Stomach smooth muscle (tissue), 2 donors: ENCODE measurements at regions not wholly inside any gene's neighbourhood (a gene's known extent, or its start where the extent isn't known, plus 50 kb on each side); places are given as distances from the start of the nearest gene placed in this dataset.

Source experiments
- H3K27ac ChIP-seq: one replicate; pipeline ENCODE4 v1.7.0; 2013; ENCODE audit warnings: mild to moderate bottlenecking, low read length, inconsistent platforms
- H3K27me3 ChIP-seq, 2 donors: one replicate each; pipeline ENCODE4 v1.7.0; 2013; ENCODE audit warnings: low read length in 2 of 2; ENCODE audit not compliant: insufficient read depth in 2 of 2, control insufficient read depth in 1 of 2
- H3K36me3 ChIP-seq, 2 donors: one replicate each; pipeline ENCODE4 v1.7.0; 2013; ENCODE audit warnings: low read length in 2 of 2; ENCODE audit not compliant: control insufficient read depth in 2 of 2, insufficient read depth in 2 of 2
- H3K4me1 ChIP-seq: one replicate; pipeline ENCODE4 v1.7.0; 2013; ENCODE audit warnings: low read length; ENCODE audit not compliant: control insufficient read depth, insufficient read depth
- H3K4me3 ChIP-seq, 2 donors: one replicate each; pipeline ENCODE4 v1.7.0; 2013; ENCODE audit warnings: low read length in 2 of 2
- H3K9ac ChIP-seq, 2 donors: one replicate each; pipeline ENCODE4 v1.7.0; 2013; ENCODE audit warnings: low read length in 2 of 2, mild to moderate bottlenecking in 1 of 2
- H3K9me3 ChIP-seq, 2 donors: one replicate each; pipeline ENCODE4 v1.7.0; 2013; ENCODE audit warnings: low read length in 2 of 2; ENCODE audit not compliant: control insufficient read depth in 2 of 2
- donor health status: healthy.
- donor health status: Pancreatic carcinoma.

GRCh38 chr6:139759086-139759485 lies 384.6 kb upstream of the CITED2 start:
- H3K27ac ChIP-seq = no peak overlapping the region

GRCh38 chr6:139758209-139758611 lies 383.8 kb upstream of the CITED2 start:
- no peaks in the 10 kb centered on the region for H3K27me3 ChIP-seq
- H3K9me3 ChIP-seq = no peaks in the 10 kb centered on the region
- H3K36me3 ChIP-seq = no peaks in the 10 kb centered on the region
- no peak overlapping the region for H3K9ac ChIP-seq
- no peak overlapping the region for H3K4me3 ChIP-seq
- H3K27ac ChIP-seq = no peak overlapping the region
- H3K4me1 ChIP-seq = peaks cover 3% of the 10 kb centered on the region

More at GRCh38 chr6:139759086-139759485, 384.6 kb upstream of the CITED2 start:
- Histone ChIP-seq H3K4me1 (peaks cover 7% of the 10 kb centered on the region), H3K4me3 (no peak overlapping the region), H3K9ac (no peak overlapping the region), H3K36me3 (no peaks in the 10 kb centered on the region), H3K9me3 (no peaks in the 10 kb centered on the region), H3K27me3 (no peaks in the 10 kb centered on the region)

GRCh38 chr6:139757784-139758183 lies 383.3 kb upstream of the CITED2 start:
- H3K9ac ChIP-seq = no peak overlapping the region
- H3K4me1 ChIP-seq = peaks cover 3% of the 10 kb centered on the region
- no peak overlapping the region for H3K27ac ChIP-seq
- no peaks in the 10 kb centered on the region for H3K27me3 ChIP-seq
- no peaks in the 10 kb centered on the region for H3K9me3 ChIP-seq
- H3K4me3 ChIP-seq = no peak overlapping the region
- no peaks in the 10 kb centered on the region for H3K36me3 ChIP-seq

GRCh38 chr6:139756381-139756780 lies 381.9 kb upstream of the CITED2 start:
- no peak overlapping the region for H3K9ac ChIP-seq
- no peak overlapping the region for H3K4me3 ChIP-seq
- no peak overlapping the region for H3K27ac ChIP-seq
- H3K36me3 ChIP-seq = no peaks in the 10 kb centered on the region
- peaks cover 3% of the 10 kb centered on the region for H3K4me1 ChIP-seq
- no peaks in the 10 kb centered on the region for H3K9me3 ChIP-seq
- no peaks in the 10 kb centered on the region for H3K27me3 ChIP-seq

- H3K9me3 ChIP-seq = no peaks in the 10 kb centered on the region
- no peak overlapping the region for H3K27ac ChIP-seq
- H3K27me3 ChIP-seq = no peaks in the 10 kb centered on the region
- peaks cover 3% of the 10 kb centered on the region for H3K4me1 ChIP-seq
- no peaks in the 10 kb centered on the region for H3K36me3 ChIP-seq
- no peak overlapping the region for H3K9ac ChIP-seq
- H3K4me3 ChIP-seq = peak overlapping the region in 1 of 2 donors; percentile 6
These were observed 380.7 kb upstream of the CITED2 start for GRCh38 chr6:139754898-139755775.

- H3K9ac ChIP-seq = no peak overlapping the region
- no peaks in the 10 kb centered on the region for H3K9me3 ChIP-seq
- no peaks in the 10 kb centered on the region for H3K36me3 ChIP-seq
- H3K27ac ChIP-seq = no peak overlapping the region
- no peak overlapping the region for H3K4me3 ChIP-seq
- no peaks in the 10 kb centered on the region for H3K27me3 ChIP-seq
- H3K4me1 ChIP-seq = peaks cover 3% of the 10 kb centered on the region
These were observed 378.9 kb upstream of the CITED2 start for GRCh38 chr6:139753198-139753861.

GRCh38 chr6:139752086-139752485 lies 377.6 kb upstream of the CITED2 start:
- H3K36me3 ChIP-seq = no peaks in the 10 kb centered on the region
- H3K4me3 ChIP-seq = no peak overlapping the region
- peaks cover 3% of the 10 kb centered on the region for H3K4me1 ChIP-seq

GRCh38 chr6:139751179-139751578 lies 376.7 kb upstream of the CITED2 start:
- Histone ChIP-seq H3K9ac (no peak overlapping the region), H3K4me1 (peaks cover 3% of the 10 kb centered on the region), H3K4me3 (no peak overlapping the region), H3K9me3 (no peaks in the 10 kb centered on the region), H3K36me3 (no peaks in the 10 kb centered on the region), H3K27me3 (no peaks in the 10 kb centered on the region), H3K27ac (no peak overlapping the region)

More at GRCh38 chr6:139752086-139752485, 377.6 kb upstream of the CITED2 start:
- Histone ChIP-seq H3K27me3 (no peaks in the 10 kb centered on the region), H3K9me3 (no peaks in the 10 kb centered on the region), H3K9ac (no peak overlapping the region), H3K27ac (no peak overlapping the region)

- Histone ChIP-seq H3K36me3 (no peaks in the 10 kb centered on the region), H3K4me1 (no peaks in the 10 kb centered on the region), H3K4me3 (no peak overlapping the region), H3K27me3 (no peaks in the 10 kb centered on the region), H3K27ac (no peak overlapping the region), H3K9me3 (no peaks in the 10 kb centered on the region), H3K9ac (no peak overlapping the region)
These were observed 374.1 kb upstream of the CITED2 start for GRCh38 chr6:139748353-139749146.

- Histone ChIP-seq H3K4me1 (no peaks in the 10 kb centered on the region), H3K27ac (no peak overlapping the region), H3K27me3 (no peaks in the 10 kb centered on the region), H3K9ac (no peak overlapping the region), H3K9me3 (no peaks in the 10 kb centered on the region), H3K36me3 (no peaks in the 10 kb centered on the region), H3K4me3 (no peak overlapping the region)
These were observed 372.7 kb upstream of the CITED2 start for GRCh38 chr6:139747154-139747553.
